Left colon (tissue), 2 donors: ENCODE measurements at regions not wholly inside any gene's neighbourhood (a gene's known extent, or its start where the extent isn't known, plus 50 kb on each side); places are given as distances from the start of the nearest gene placed in this dataset.

ENCODE experiments used
- ATAC-seq: fragments of 200-7000 bp; cut with Tn5 transposase; one replicate; pipeline ENCODE4 v1.9.1; 2020; ENCODE audit warnings: mild to moderate bottlenecking, moderate library complexity
- DNase-seq, 2 donors: peaks; one replicate each; pipeline ENCODE4 v3.0.0-alpha.2; 2020
- intact Hi-C, 2 donors: fragments of 100-400 bp; cut with DNase I in 1 of 2; cut with micrococcal nuclease in 1 of 2; formaldehyde crosslinking; loops; one replicate each; pipeline versions ENCODE4 v1.11.2 to v1.14.0; 2022; cut with DNase I, micrococcal nuclease
- donor health status: DM: no; HTN: no; CAD: no.
- donor health status: DM: yes; HTN: yes; CAD: no.

DNA sequence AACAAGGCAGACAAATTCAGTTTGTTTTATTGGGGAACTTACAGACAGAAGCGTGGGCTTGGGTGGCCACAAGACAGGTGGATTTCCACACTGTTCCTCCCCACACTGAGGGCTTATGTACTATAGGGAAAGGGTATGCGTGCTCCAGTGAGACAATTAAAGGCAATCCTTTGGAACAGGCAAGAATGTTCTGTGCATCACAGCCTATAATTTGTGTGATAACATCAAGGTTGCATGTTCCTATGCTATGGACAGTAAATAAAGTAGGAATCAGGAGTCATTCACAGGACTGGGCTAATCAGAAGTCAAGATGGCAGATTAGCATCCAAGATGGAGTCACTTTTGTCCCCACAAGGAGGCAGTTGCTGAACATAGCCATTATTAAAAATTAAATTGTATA, 84.6 kb upstream of the TRIM2 start:
- DNase-seq (no peak), ATAC-seq (no peak)
- intact Hi-C loops = no loop called here

DNA sequence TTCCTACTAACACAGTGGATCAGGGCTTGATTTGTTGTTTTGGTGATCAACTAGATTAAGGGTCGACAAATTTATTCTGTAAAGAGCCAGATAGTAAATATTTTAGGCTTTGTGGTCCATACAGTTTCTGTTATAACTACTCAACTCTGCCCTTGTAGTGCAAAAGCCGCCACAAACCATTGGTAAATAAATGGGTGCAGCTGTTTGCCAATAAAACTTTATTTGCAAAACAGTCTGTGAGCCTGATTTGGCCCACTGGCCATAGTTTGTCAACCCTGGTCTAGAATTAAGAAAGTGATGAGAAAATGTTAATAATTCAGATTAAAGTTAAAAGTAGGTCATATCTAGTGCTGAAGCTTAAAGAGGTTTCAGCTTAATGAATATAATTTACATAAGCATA, 84.0 kb upstream of the TRIM2 start:
- intact Hi-C loops = no loop called here
- ATAC-seq (no peak), DNase-seq (no peak)

DNA sequence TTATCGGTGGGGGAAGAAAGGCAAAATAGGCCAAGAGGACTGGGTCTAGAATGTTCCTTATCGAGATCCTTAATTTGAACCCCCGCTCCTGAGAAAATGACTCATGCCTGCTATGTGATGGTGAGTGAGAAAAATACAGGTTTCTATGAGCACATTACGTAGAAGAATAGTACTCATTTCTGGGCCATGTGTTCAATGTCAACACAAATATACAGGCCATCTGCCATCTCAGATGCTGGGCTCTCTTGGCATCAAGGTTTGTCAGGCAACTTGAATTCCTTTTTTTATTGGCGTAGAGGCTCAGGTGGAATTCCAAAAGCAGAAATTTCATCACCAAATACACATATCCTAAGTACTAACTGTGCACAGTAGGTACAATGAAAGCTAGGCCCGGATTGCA, 81.4 kb upstream of the TRIM2 start:
- no peak for ATAC-seq
- intact Hi-C loops = no loop called here
- no peak for DNase-seq

DNA sequence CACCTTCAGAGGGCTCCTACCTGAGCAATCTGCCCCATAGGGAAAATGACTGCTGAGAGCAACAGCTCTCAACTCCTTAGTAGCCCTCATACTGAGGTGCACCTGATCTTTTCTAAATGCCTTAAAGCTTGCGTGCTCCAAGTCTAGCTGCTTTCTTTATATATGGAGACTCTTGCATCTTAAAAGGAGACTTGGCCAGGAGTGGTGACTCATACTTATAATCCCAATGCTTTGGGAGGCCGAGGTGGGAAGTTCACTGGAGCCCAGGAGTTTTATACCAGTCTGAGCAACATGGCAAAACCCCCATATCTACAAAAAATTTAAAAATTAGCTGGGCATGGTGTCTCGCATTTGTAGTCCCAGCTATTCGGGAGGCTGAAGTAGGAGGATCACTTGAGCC, 78.1 kb upstream of the TRIM2 start:
- ATAC-seq (no peak), DNase-seq (no peak)
- intact Hi-C loops = loop anchor here in 1 of 2 donors (5.0 kb wide), 1 partner anchor 39 kb away; no protein-coding TSS in a partner anchor

DNA sequence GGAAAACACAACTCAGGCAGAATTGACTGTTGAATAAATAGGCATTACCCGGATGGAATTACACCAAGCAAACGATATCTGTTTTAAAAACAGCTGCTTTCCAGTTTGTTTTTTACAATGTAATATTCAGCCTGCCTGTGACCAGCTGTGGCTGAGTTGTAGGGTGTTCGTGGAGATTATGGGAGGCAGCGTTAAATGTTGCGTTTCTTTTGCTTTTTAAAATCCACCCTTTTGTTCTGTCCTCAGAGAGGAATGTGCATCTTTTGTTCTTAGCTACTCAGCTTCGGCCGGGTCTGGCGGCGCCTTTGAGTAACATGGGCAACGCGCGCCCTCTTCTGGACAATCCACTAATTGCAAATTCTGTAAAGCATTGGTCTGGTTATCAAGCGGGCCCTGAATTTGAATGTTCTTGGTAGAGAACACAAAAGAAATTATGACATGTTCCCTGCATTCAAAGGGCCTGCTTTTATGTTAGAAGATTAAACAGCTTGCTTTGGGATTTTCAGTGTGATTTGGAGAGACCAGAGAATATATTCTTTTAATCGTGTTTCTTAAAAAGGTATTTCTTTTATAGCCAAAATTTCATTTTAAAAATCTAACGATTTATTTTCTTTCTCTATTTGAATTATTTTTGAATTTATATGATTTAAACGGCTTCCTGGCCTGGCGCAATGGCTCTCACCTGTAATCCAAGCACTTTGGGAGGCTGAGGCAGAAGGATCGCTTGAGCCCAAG, 76.3 kb upstream of the TRIM2 start:
- ATAC-seq (peak; percentile 87), DNase-seq (peak; percentile 58 to 89)
- intact Hi-C loops = loop anchor here in 1 of 2 donors (5.0 kb wide), 1 partner anchor 41 kb away; no protein-coding TSS in a partner anchor

DNA sequence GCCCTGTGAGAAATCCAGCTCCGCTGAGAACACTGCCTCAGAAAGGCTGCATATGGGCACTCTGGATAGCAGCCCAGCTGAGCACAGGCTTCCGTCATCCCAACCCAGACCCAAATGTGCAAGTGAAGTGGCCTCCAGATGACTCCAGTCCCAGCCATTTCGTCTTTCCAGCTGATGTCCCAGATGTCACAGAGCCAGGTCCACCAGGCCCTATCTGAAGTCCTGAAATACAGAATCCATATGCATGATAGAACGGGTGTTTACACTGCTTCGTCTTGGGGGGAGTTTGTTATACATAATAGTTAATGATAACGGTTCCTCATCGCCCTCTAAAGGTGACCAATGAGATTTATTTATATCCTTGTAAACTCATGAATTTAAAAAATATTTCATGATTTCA, 72.6 kb upstream of the TRIM2 start:
- intact Hi-C loops = no loop called here
- DNase-seq (no peak), ATAC-seq (no peak)

DNA sequence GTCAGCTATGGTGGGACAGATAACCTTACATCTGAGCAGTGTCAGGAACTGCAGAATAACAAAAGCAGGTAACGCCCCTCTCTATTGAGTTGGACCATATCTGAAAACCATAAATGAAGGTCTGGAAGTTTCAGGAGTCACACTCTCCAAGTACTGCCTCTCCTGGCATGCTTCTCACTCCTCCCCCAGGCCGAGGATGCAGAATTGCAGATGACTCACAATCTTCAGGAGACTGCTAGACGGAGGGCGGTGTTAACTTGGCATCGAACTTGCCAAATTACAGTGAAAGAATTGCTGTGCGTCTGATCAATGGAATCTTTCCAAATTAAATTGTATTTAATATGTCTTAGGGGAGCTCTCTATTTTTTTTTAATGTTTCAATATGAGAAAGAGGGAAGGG, 67.1 kb upstream of the TRIM2 start:
- DNase-seq (no peak), ATAC-seq (peak; percentile 43)
- intact Hi-C loops = loop anchor here in 1 of 2 donors (5.0 kb wide), 1 partner anchor 510 kb away; no protein-coding TSS in a partner anchor

DNA sequence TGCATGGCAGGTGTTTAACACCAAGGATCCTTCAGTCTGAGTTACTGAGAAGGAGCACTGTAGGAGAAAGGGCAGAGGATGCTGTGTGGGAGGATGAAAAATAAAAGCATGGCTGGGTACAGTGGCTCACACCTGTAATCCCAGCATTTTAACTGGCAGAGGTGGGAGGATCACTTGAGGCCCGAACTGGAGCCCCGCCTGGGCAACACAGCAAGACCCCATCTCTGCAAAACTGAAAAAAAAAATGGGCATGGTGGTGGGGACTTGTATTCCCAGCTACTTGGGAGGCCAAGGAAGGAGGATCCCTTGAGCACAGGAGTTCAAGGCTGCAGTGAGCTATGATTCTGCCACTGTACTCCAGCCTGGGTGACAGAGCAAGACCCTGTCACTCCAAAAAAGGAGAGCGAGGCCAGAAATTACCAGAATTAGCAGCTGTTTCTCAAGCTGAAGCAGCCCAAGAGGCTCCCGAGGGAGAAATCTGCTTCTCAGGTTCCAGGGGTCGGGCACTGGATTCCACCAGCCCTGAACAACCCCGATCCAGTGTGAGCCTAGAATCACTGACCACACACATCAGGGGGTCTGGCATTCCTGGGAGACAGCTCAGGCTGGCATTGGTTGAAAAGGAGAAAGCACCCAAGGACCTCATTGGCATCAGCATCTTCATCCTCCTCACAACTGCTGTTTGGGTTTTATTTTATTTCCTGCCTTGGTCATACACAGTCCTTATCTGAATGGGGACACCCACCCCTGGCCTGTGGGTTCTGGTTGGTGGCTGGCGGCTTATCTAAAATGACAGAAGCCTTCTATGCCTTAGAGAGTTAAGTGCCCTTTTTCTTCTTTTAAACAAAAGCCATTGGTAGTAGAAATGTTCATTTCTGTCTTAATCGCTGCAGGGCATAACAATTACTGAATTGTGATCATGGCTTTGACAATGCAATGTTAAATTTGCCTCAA, 66.3 kb upstream of the TRIM2 start:
- DNase-seq (no peak), ATAC-seq (no peak)
- intact Hi-C loops = loop anchor here in 1 of 2 donors (5.0 kb wide), 1 partner anchor 509 kb away; no protein-coding TSS in a partner anchor

DNA sequence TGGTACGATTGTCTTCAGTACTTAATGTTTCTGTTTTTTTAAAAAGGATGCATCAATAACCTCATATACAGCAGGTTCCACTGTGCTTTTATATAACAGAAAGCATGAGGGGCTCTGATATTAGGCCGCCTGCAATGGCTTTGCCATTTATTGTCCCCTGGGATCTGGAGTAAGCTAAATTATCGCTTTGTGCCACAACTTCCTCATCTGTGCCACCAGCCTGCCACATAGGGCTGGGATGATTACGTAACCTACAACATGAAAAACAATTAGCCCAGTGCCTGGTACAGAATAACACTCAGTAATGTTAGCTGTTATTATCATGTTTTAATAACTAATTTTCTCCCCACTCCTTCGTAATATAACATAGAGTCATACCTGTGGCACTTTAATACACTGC, 65.5 kb upstream of the TRIM2 start:
- DNase-seq (no peak), ATAC-seq (peak; percentile 34)
- intact Hi-C loops = loop anchor here in 1 of 2 donors (5.0 kb wide), 1 partner anchor 509 kb away; no protein-coding TSS in a partner anchor

DNA sequence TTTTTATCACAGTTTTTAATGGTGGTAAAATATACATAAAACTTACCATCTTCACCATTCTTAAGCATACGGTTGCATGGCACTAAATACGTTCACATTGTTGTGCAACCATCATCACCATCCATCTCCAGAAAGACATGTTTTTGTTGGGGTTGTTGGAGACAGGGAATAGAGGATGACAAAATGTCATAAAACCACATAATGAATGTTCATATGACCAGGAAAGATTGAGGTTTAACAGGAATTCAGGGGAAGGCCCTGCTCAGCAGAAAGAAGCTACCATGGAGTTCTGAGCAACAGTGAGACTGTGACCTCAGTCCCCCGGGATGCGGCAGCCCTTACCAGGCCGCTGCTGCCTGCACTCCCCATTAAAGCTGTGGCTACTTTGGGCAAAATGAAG, 63.9 kb upstream of the TRIM2 start:
- ATAC-seq = no peak
- intact Hi-C loops = loop anchor here in 1 of 2 donors (5.0 to 10.0 kb wide), 3 partner anchors 65 to 432 kb away; partner anchors contain the start of gene TRIM2
- DNase-seq = no peak

DNA sequence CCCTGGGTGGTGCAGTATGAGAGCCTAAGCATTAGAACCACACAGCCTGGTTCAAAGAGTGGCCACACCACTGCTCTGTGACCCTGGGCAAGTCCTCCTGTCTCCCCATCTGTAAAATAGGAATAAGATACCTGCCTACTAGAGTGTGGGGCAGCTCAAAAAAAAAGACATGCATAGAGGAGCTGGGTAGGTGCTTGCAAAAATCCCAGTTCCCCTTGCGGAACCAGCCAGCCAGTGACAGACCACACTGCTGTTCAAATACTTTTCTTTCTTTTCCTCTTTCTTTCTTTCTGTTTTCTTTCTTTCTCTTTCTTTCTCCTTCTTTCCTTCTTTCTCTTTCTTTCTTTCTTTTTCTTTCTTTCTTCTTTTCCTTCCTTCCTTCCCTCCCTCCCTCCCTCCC, 63.0 kb upstream of the TRIM2 start:
- no peak for DNase-seq
- no peak for ATAC-seq
- intact Hi-C loops = loop anchor here in 1 of 2 donors (5.0 to 10.0 kb wide), 3 partner anchors 64 to 431 kb away; partner anchors contain the start of gene TRIM2

DNA sequence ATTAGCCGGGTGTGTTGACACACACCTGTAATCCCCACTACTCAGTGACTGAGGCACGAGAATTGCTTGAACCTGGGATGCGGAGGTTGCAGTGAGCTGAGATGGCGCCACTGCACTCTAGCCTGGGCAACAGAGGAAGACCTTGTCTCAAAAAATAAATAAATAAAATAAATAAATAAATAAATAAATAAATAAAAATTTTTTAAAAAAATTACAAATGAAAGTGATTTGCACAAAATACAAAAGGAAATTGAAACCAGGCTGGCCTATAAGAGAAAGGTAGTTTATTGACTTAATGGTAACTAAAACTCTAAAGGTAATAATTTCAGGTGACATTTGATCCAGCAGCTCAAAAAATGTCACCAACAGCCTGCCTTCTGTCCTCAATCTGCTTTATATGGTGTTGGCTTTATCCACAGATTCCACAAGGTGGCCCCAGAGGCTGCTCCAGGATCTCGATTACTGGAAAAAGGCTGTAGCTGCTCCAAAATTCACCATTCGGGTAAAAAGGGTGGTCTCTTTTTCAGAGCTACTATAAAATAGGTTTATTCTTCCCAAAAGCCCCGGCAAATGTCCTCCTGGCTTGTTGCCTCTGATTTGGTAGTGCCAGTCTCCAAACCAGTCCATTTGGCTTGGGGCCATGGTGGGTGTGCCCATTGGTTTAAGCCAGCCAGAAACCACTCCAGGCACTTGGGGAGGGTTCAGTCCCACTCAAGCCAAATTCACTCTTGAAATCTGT, 61.4 kb upstream of the TRIM2 start:
- DNase-seq (peak; percentile 79 to 91), ATAC-seq (peak; percentile 78)
- intact Hi-C loops = loop anchor here in 1 of 2 donors (5.0 to 10.0 kb wide), 3 partner anchors 62 to 429 kb away; partner anchors contain the start of gene TRIM2

DNA sequence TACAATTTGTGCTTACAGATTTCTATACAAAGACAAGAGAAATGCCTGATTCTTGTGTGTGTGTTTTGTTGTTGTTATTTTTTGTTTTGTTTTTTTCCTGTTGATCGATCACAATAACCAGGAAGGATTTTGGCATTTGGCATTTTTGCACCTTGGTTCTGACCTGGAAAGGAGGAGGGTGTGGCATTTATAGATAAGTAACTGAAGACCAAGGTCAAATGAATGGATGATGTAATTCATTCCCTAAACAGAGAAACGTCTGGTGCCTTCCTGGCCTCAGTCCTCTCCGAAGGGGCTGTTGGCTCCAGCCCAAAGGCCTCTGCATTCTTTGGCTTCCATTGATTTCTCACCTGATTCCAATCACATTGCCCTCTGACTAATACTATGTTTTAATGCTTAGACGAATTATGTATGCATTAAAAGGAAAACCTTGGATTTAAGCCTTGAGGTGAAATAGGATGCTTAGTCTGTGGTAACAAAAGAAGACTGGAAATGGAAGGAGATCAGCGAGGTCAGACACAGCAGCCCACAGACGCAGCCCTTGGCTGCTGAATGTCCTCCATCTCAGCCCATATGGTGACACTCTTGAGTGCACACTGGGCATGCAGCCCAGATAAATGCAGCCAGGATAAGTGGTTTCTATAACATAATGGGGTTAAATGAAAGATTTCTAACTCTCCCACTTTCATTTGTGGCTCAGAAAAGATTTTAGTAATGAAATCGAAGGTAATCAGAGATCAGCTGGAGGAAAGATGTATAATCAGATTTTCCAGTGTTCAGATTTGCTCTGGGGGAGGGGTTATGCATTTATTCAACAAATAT, 60.5 kb upstream of the TRIM2 start:
- DNase-seq (peak in 1 of 2 donors; percentile 35), ATAC-seq (peak; percentile 80)
- intact Hi-C loops = loop anchor here in 1 of 2 donors (5.0 to 10.0 kb wide), 3 partner anchors 61 to 429 kb away; partner anchors contain the start of gene TRIM2

DNA sequence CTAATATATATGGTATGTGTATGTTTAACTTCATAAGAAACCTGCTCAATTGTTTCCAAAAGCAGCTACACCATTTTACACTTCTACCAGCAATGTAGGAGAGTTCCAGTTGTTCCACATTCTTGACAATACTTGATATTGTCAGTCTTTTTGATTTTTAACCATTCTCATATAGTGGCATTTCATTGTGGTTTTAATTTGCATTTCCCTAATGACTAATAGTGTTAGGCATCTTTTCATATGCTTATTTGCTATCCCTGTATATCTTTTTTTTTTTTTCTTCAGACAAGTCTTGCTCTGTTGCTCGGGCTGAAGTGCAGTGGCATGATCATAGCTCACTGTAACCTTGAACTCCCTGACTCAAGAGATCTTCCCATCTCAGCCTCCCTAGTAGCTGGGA, 58.2 kb upstream of the TRIM2 start:
- ATAC-seq = no peak

DNA sequence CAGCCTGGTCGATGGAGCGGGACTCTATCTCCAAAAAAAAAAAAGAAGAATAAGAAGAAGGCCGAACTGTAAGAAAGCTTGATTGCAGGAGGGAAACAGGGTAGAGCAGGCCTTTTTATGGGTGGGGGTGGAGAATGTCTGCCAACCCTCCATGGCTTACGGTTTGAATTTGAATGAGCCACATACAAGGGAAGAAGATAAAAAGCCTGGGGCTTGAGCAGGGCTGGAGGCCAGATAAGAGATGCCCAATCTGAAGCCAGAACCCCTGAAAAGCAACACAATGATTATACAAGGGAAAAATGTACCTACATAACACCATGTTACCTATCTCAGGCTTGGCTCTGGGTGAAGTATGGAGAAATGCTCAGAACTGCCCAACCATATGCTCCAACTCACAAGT, 57.3 kb upstream of the TRIM2 start:
- no peak for ATAC-seq
- intact Hi-C loops = loop anchor here in 1 of 2 donors (10.0 kb wide), 1 partner anchor 58 kb away; the partner anchor contains the start of gene TRIM2

More for the DNA sequence above, 58.2 kb upstream of the TRIM2 start:
- intact Hi-C loops = loop anchor here in 1 of 2 donors (10.0 kb wide), 1 partner anchor 59 kb away; the partner anchor contains the start of gene TRIM2
- no peak for DNase-seq

DNA sequence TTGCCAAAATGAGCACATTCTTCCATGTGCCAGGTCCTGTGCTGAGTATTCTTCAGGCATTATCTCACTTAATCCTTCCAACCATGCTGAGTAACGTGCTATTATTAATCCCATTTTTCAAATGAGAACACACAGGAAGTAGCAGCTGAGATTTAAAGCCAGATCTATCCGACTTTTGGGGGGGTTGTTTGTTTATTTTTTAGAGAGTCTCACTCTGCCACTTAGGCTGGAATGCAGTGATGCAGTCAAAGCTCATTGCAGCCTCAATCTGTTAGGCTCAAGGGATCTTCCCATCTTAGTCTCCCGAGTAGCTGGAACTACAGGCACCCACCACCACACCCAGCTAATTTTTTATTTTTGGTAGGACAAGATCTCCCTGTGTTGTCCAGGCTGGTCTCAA, 55.5 kb upstream of the TRIM2 start:
- intact Hi-C loops = loop anchor here in 1 of 2 donors (10.0 kb wide), 1 partner anchor 56 kb away; the partner anchor contains the start of gene TRIM2
- DNase-seq = no peak
- no peak for ATAC-seq

More for the DNA sequence above, 57.3 kb upstream of the TRIM2 start:
- no peak for DNase-seq
